K562 (cell line): ENCODE measurements at regions not wholly inside any gene's neighbourhood (a gene's known extent, or its start where the extent isn't known, plus 50 kb on each side); places are given as distances from the start of the nearest gene placed in this dataset.

ENCODE experiments used
- BCOR ChIP-seq: fragments of 450-650 bp; IDR thresholded peaks from 2 replicates; pipeline ENCODE4 v1.6.1; 2016
- EP400 ChIP-seq: fragments of 450-650 bp; IDR thresholded peaks from 2 replicates; pipeline ENCODE4 v1.6.1; 2017; ENCODE audit warnings: antibody characterized with exemption, mild to moderate bottlenecking, moderate library complexity
- FOXP1 ChIP-seq: sonication (generic); formaldehyde crosslinking; IDR thresholded peaks from 2 replicates; pipeline ENCODE4 v1.8.0; 2022; ENCODE audit warnings: mild to moderate bottlenecking, missing genetic modification reagents
- ILK ChIP-seq: fragments of 450-650 bp; IDR thresholded peaks from 2 replicates; pipeline ENCODE4 v1.6.1; 2016; ENCODE audit warnings: missing genetic modification characterization, low read depth, mild to moderate bottlenecking, missing compliant biosample characterization, moderate library complexity, borderline replicate concordance
- PCBP2 ChIP-seq: fragments of 200-400 bp; formaldehyde crosslinking; IDR thresholded peaks from 2 replicates; pipeline ENCODE4 v1.6.1; 2018; ENCODE audit warnings: low read length, low read depth, mild to moderate bottlenecking, moderate library complexity; ENCODE audit not compliant: poor library complexity, severe bottlenecking
- TF ChIP-seq, protein P1 (sequence below): fragments of 450-650 bp; IDR thresholded peaks from 2 replicates; pipeline ENCODE4 v1.6.1; 2016; ENCODE audit warnings: low read depth
- TF ChIP-seq, protein P2 (sequence below): fragments of 450-650 bp; formaldehyde crosslinking; IDR thresholded peaks from 2 replicates; pipeline ENCODE4 v1.4.0; 2020; ENCODE audit warnings: mild to moderate bottlenecking, moderate library complexity
- TF ChIP-seq, protein P3 (sequence below): sonication (generic); formaldehyde crosslinking; IDR thresholded peaks from 2 replicates; pipeline ENCODE4 v1.8.0; 2022; ENCODE audit warnings: missing genetic modification reagents, mild to moderate bottlenecking, moderate library complexity, borderline replicate concordance

DNA sequence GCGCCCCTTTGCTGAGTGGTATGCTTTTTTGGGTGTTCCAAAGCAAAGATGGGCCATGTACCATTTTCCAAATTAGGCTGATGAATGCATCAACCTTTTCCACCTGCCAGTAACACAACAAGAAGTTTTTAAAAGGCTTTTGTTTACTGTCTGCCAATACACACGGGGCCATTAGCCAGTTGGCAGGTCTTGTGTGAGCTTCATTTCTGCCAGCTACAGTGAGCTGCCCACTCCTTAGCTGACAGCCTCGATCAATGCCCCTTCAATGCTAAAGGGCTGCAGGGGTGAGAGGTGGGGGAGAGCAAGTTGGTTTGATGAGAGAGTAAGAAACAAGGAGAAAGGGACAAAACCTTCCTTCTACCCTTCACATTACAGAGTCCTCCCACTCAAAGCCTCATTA, 128.7 kb downstream of the C5orf15 start (continued):
- TF ChIP-seq, protein P1, sequence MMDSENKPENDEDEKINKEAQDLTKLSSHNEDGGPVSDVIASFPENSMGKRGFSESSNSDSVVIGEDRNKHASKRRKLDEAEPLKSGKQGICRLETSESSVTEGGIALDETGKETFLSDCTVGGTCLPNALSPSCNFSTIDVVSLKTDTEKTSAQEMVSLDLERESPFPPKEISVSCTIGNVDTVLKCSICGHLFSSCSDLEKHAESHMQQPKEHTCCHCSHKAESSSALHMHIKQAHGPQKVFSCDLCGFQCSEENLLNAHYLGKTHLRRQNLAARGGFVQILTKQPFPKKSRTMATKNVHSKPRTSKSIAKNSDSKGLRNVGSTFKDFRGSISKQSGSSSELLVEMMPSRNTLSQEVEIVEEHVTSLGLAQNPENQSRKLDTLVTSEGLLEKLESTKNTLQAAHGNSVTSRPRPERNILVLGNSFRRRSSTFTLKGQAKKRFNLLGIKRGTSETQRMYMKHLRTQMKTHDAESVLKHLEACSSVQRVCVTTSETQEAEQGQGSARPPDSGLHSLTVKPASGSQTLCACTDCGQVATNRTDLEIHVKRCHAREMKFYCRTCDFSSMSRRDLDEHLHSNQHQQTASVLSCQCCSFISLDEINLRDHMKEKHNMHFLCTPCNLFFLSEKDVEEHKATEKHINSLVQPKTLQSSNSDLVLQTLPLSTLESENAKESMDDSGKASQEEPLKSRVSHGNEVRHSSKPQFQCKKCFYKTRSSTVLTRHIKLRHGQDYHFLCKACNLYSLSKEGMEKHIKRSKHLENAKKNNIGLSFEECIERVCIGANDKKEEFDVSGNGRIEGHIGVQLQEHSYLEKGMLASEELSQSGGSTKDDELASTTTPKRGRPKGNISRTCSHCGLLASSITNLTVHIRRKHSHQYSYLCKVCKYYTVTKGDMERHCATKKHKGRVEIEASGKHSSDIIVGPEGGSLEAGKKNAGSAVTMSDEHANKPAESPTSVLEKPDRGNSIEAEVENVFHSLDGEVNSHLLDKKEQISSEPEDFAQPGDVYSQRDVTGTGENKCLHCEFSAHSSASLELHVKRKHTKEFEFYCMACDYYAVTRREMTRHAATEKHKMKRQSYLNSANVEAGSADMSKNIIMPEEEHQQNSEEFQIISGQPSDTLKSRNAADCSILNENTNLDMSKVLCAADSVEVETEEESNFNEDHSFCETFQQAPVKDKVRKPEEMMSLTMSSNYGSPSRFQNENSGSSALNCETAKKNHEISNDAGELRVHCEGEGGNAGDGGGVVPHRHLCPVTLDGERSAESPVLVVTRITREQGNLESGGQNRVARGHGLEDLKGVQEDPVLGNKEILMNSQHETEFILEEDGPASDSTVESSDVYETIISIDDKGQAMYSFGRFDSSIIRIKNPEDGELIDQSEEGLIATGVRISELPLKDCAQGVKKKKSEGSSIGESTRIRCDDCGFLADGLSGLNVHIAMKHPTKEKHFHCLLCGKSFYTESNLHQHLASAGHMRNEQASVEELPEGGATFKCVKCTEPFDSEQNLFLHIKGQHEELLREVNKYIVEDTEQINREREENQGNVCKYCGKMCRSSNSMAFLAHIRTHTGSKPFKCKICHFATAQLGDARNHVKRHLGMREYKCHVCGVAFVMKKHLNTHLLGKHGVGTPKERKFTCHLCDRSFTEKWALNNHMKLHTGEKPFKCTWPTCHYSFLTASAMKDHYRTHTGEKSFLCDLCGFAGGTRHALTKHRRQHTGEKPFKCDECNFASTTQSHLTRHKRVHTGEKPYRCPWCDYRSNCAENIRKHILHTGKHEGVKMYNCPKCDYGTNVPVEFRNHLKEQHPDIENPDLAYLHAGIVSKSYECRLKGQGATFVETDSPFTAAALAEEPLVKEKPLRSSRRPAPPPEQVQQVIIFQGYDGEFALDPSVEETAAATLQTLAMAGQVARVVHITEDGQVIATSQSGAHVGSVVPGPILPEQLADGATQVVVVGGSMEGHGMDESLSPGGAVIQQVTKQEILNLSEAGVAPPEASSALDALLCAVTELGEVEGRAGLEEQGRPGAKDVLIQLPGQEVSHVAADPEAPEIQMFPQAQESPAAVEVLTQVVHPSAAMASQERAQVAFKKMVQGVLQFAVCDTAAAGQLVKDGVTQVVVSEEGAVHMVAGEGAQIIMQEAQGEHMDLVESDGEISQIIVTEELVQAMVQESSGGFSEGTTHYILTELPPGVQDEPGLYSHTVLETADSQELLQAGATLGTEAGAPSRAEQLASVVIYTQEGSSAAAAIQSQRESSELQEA: no peak
- TF ChIP-seq, protein P2, sequence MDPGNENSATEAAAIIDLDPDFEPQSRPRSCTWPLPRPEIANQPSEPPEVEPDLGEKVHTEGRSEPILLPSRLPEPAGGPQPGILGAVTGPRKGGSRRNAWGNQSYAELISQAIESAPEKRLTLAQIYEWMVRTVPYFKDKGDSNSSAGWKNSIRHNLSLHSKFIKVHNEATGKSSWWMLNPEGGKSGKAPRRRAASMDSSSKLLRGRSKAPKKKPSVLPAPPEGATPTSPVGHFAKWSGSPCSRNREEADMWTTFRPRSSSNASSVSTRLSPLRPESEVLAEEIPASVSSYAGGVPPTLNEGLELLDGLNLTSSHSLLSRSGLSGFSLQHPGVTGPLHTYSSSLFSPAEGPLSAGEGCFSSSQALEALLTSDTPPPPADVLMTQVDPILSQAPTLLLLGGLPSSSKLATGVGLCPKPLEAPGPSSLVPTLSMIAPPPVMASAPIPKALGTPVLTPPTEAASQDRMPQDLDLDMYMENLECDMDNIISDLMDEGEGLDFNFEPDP: no peak
- TF ChIP-seq, protein P3, sequence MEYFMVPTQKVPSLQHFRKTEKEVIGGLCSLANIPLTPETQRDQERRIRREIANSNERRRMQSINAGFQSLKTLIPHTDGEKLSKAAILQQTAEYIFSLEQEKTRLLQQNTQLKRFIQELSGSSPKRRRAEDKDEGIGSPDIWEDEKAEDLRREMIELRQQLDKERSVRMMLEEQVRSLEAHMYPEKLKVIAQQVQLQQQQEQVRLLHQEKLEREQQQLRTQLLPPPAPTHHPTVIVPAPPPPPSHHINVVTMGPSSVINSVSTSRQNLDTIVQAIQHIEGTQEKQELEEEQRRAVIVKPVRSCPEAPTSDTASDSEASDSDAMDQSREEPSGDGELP (CRISPR knock-in tag): no peak
- TF ChIP-seq EP400 (no peak), ILK (tag) (no peak), BCOR (no peak), FOXP1 (CRISPR knock-in tag) (no peak), PCBP2 (no peak)
